NCI-H524 treated with DMSO at 0.1 percent for 48 hours (cell line): ENCODE measurements at regions not wholly inside any gene's neighbourhood (a gene's known extent, or its start where the extent isn't known, plus 50 kb on each side); places are given as distances from the start of the nearest gene placed in this dataset.
"Not testable (repeated sequence)": the region's sequence is repeated elsewhere in the genome, so short reads cannot be mapped to it uniquely, and the experiment has no call there.

Experiments used
- DNase-seq: peaks from one replicate; lab custom pipeline; 2025; lab: John Stamatoyannopoulos, UW

GRCh38 chr18:2112435-2113045 is 458.8 kb downstream of the METTL4 start:
- DNase-seq = no peak

- no peak for DNase-seq
Measured at GRCh38 chr18:2114289-2114688, 457.0 kb downstream of the METTL4 start.

- DNase-seq = no peak
Measured at GRCh38 chr18:2114765-2115164, 456.5 kb downstream of the METTL4 start.

GRCh38 chr18:2121224-2121623 is 450.1 kb downstream of the METTL4 start:
- no peak for DNase-seq

GRCh38 chr18:2123077-2123476 is 448.2 kb downstream of the METTL4 start:
- no peak for DNase-seq

- DNase-seq = no peak
Measured at GRCh38 chr18:2134364-2134763, 436.9 kb downstream of the METTL4 start.

- DNase-seq = no peak
Measured at GRCh38 chr18:2135309-2135708, 436.0 kb downstream of the METTL4 start.

GRCh38 chr18:2138552-2138951 is 432.8 kb downstream of the METTL4 start:
- DNase-seq = no peak

GRCh38 chr18:2139691-2140090 is 431.6 kb downstream of the METTL4 start:
- DNase-seq = no peak

- no peak for DNase-seq
Measured at GRCh38 chr18:2143636-2144035, 427.7 kb downstream of the METTL4 start.

GRCh38 chr18:2144811-2145210 is 426.5 kb downstream of the METTL4 start:
- DNase-seq = no peak

- no peak for DNase-seq
Measured at GRCh38 chr18:2146092-2146491, 425.2 kb downstream of the METTL4 start.

GRCh38 chr18:2146754-2147153 is 424.6 kb downstream of the METTL4 start:
- no peak for DNase-seq

- DNase-seq = no peak
Measured at GRCh38 chr18:2147476-2148230, 423.7 kb downstream of the METTL4 start.

- DNase-seq = no peak
Measured at GRCh38 chr18:2148823-2149222, 422.5 kb downstream of the METTL4 start.

GRCh38 chr18:2150566-2150965 is 420.7 kb downstream of the METTL4 start:
- no peak for DNase-seq

- DNase-seq = no peak
Measured at GRCh38 chr18:2154278-2154677, 417.0 kb downstream of the METTL4 start.

GRCh38 chr18:2164644-2165550 is 406.4 kb downstream of the METTL4 start:
- DNase-seq = no peak

GRCh38 chr18:2166876-2167275 is 404.4 kb downstream of the METTL4 start:
- not testable (repeated sequence) for DNase-seq

- DNase-seq = no peak
Measured at GRCh38 chr18:2168022-2168421, 403.3 kb downstream of the METTL4 start.

- DNase-seq = no peak
Measured at GRCh38 chr18:2169656-2170055, 401.6 kb downstream of the METTL4 start.

- no peak for DNase-seq
Measured at GRCh38 chr18:2171840-2172625, 399.3 kb downstream of the METTL4 start.
